ENCODE measurements at regions not wholly inside any gene's neighbourhood (a gene's known extent, or its start where the extent isn't known, plus 50 kb on each side); places are given as distances from the start of the nearest gene placed in this dataset.

GRCh38 chr12:48279101-48279500 is 71.6 kb downstream of the ZNF641 start:
- CTCF ChIA-PET: interaction anchor here (0.6 kb wide), 1 partner anchor 47 kb away, joined by 3 read pairs; no protein-coding TSS in a partner anchor
- H3K36me3 ChIP-seq (ENCODE audit: control insufficient read depth in 2 of 2, insufficient read depth in 1 of 2, low read length in 2 of 2): no peaks in the 10 kb centered on the region
- H3K27ac ChIP-seq (ENCODE audit: extremely low read depth, low read depth, low read length): no peak overlapping the region
- no peaks in the 10 kb centered on the region for H3K9me3 ChIP-seq (ENCODE audit: control insufficient read depth, insufficient read depth, low read depth, low read length)
- TF ChIP-seq ZNF544 (tag by site-specific recombination; IDR thresholded peaks at IDR 0.05) (no peak), ZNF202 (tag by site-specific recombination; IDR thresholded peaks at IDR 0.05; ENCODE audit: borderline replicate concordance) (no peak), ZSCAN4 (tag by site-specific recombination; IDR thresholded peaks at IDR 0.05) (no peak), ZSCAN16 (tag by site-specific recombination; IDR thresholded peaks at IDR 0.05) (no peak)
- H3K4me3 ChIP-seq (ENCODE audit: low read depth, low read length): no peak overlapping the region
- POLR2A ChIA-PET: no interaction called here
- no peaks in the 10 kb centered on the region for H3K4me1 ChIP-seq (ENCODE audit: control insufficient read depth, insufficient read depth, low read length)

- TF ChIP-seq ZNF544 (tag by site-specific recombination; IDR thresholded peaks at IDR 0.05) (no peak), ZNF558 (tag by site-specific recombination; IDR thresholded peaks at IDR 0.05) (peak; percentile 99)
- no peak overlapping the region for H3K4me3 ChIP-seq (ENCODE audit: low read depth, low read length)
- ChIA-PET CTCF (interaction anchor here (0.6 kb wide), 1 partner anchor 169 kb away, joined by 4 read pairs; no protein-coding TSS in a partner anchor), POLR2A (interaction anchor here (0.7 kb wide), 1 partner anchor 1520 kb away, joined by 4 read pairs; no protein-coding TSS in a partner anchor)
- H3K36me3 ChIP-seq (ENCODE audit: control insufficient read depth in 2 of 2, insufficient read depth in 1 of 2, low read length in 2 of 2): no peaks in the 10 kb centered on the region
- H3K27ac ChIP-seq (ENCODE audit: extremely low read depth, low read depth, low read length): no peak overlapping the region
- no peaks in the 10 kb centered on the region for H3K9me3 ChIP-seq (ENCODE audit: control insufficient read depth, insufficient read depth, low read depth, low read length)
- H3K4me1 ChIP-seq (ENCODE audit: control insufficient read depth, insufficient read depth, low read length): no peaks in the 10 kb centered on the region
Observed at GRCh38 chr12:48276621-48277020, 73.5 kb upstream of the OR10AD1 start.

GRCh38 chr12:48266826-48267225 is 63.7 kb upstream of the OR10AD1 start:
- CTCF ChIA-PET: no interaction called here
- no peak overlapping the region for H3K4me3 ChIP-seq (ENCODE audit: low read depth, low read length)
- POLR2A ChIA-PET: no interaction called here
- no peaks in the 10 kb centered on the region for H3K4me1 ChIP-seq (ENCODE audit: control insufficient read depth, insufficient read depth, low read length)
- no peak overlapping the region for H3K27ac ChIP-seq (ENCODE audit: extremely low read depth, low read depth, low read length)
- no peaks in the 10 kb centered on the region for H3K9me3 ChIP-seq (ENCODE audit: control insufficient read depth, insufficient read depth, low read depth, low read length)
- no peaks in the 10 kb centered on the region for H3K36me3 ChIP-seq (ENCODE audit: control insufficient read depth in 2 of 2, insufficient read depth in 1 of 2, low read length in 2 of 2)
- TF ChIP-seq ZNF449 (tag by site-specific recombination; IDR thresholded peaks at IDR 0.05): no peak
- no peak for TF ChIP-seq ZNF621 (tag by site-specific recombination; IDR thresholded peaks at IDR 0.05)

GRCh38 chr12:48265777-48266176 is 62.7 kb upstream of the OR10AD1 start:
- no peaks in the 10 kb centered on the region for H3K36me3 ChIP-seq (ENCODE audit: control insufficient read depth in 2 of 2, insufficient read depth in 1 of 2, low read length in 2 of 2)
- ChIA-PET CTCF (no interaction called here), POLR2A (no interaction called here)
- no peaks in the 10 kb centered on the region for H3K4me1 ChIP-seq (ENCODE audit: control insufficient read depth, insufficient read depth, low read length)
- H3K4me3 ChIP-seq (ENCODE audit: low read depth, low read length): no peak overlapping the region
- no peaks in the 10 kb centered on the region for H3K9me3 ChIP-seq (ENCODE audit: control insufficient read depth, insufficient read depth, low read depth, low read length)
- no peak overlapping the region for H3K27ac ChIP-seq (ENCODE audit: extremely low read depth, low read depth, low read length)
- TF ChIP-seq ZNF311 (tag by site-specific recombination; IDR thresholded peaks at IDR 0.05; ENCODE audit: borderline replicate concordance) (no peak), EGR2 (tag by site-specific recombination; IDR thresholded peaks at IDR 0.05; ENCODE audit: low read depth) (no peak), SP3 (tag by site-specific recombination; IDR thresholded peaks at IDR 0.05) (no peak), REPIN1 (tag by site-specific recombination; IDR thresholded peaks at IDR 0.05; ENCODE audit: low read depth) (no peak), ZBTB21 (tag by site-specific recombination; IDR thresholded peaks at IDR 0.05) (no peak), ZNF518A (tag by site-specific recombination; conservative IDR thresholded peaks at IDR 0.05; ENCODE audit: low read depth) (no peak), ZNF555 (tag by site-specific recombination; conservative IDR thresholded peaks at IDR 0.05) (no peak), ZNF571 (tag by site-specific recombination; IDR thresholded peaks at IDR 0.05) (no peak), ZIC2 (tag by site-specific recombination; IDR thresholded peaks at IDR 0.05) (no peak), ZNF24 (tag by site-specific recombination; IDR thresholded peaks at IDR 0.05) (no peak), ZNF133 (tag by site-specific recombination; IDR thresholded peaks at IDR 0.05) (no peak), BCL11B (tag by site-specific recombination; IDR thresholded peaks at IDR 0.05; ENCODE audit: low read depth) (no peak), ZNF843 (tag by site-specific recombination; IDR thresholded peaks at IDR 0.05) (no peak), SETDB1 (IDR thresholded peaks at IDR 0.05; ENCODE audit: insufficient read length, low read length) (no peak), ZNF157 (tag by site-specific recombination; IDR thresholded peaks at IDR 0.05) (no peak), ZBTB17 (tag by site-specific recombination; IDR thresholded peaks at IDR 0.05) (no peak)

All from HEK293 (cell line).